ENCODE measurements at regions not wholly inside any gene's neighbourhood (a gene's known extent, or its start where the extent isn't known, plus 50 kb on each side); places are given as distances from the start of the nearest gene placed in this dataset.

DNA sequence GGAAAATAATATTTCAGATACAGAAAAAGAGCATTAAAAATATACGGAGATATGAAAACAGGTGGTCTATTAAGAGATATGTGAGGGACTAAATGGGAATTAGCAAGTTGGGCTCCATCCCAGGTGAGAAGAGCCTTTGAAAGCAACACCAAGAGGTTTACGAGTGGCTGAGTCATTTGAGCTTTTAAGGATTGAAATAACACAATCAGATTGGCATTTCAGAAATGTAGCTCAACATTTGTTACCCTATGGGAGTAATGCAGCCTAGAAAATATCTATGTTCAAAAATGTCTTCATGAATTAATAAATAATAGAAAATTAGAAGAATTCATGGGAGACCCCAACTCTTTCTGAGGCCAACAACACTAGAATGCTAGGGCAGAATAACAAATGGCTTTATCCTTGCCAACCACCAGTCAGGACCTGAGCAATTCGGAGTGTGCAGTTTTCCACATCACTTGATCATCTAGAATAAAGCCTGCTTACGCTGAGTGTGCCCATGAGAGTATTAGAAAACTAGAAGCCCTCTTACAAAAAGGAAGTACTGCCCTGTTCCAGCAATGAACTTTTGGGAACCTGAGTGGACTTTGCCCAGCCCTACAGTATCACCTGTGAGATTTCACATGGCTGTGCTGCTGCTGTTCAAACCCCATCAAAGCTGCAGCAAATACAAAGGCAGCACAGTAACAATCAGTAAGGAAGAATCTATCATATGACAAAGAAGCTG lies 538.0 kb upstream of the CAMK1G start:
- TF ChIP-seq, protein P1, sequence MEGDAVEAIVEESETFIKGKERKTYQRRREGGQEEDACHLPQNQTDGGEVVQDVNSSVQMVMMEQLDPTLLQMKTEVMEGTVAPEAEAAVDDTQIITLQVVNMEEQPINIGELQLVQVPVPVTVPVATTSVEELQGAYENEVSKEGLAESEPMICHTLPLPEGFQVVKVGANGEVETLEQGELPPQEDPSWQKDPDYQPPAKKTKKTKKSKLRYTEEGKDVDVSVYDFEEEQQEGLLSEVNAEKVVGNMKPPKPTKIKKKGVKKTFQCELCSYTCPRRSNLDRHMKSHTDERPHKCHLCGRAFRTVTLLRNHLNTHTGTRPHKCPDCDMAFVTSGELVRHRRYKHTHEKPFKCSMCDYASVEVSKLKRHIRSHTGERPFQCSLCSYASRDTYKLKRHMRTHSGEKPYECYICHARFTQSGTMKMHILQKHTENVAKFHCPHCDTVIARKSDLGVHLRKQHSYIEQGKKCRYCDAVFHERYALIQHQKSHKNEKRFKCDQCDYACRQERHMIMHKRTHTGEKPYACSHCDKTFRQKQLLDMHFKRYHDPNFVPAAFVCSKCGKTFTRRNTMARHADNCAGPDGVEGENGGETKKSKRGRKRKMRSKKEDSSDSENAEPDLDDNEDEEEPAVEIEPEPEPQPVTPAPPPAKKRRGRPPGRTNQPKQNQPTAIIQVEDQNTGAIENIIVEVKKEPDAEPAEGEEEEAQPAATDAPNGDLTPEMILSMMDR (conservative IDR thresholded peaks at IDR 0.05 in 1 of 2, IDR thresholded peaks at IDR 0.05 in 1 of 2; ENCODE audit: extremely low read depth in 1 of 2, insufficient read depth in 1 of 2, low read depth in 1 of 2, low read length in 2 of 2), result no peak
- no peak for TF ChIP-seq EZH2 (IDR thresholded peaks at IDR 0.05; ENCODE audit: borderline replicate concordance, low read length)
